ENCODE measurements at regions not wholly inside any gene's neighbourhood (a gene's known extent, or its start where the extent isn't known, plus 50 kb on each side); places are given as distances from the start of the nearest gene placed in this dataset.

DNA sequence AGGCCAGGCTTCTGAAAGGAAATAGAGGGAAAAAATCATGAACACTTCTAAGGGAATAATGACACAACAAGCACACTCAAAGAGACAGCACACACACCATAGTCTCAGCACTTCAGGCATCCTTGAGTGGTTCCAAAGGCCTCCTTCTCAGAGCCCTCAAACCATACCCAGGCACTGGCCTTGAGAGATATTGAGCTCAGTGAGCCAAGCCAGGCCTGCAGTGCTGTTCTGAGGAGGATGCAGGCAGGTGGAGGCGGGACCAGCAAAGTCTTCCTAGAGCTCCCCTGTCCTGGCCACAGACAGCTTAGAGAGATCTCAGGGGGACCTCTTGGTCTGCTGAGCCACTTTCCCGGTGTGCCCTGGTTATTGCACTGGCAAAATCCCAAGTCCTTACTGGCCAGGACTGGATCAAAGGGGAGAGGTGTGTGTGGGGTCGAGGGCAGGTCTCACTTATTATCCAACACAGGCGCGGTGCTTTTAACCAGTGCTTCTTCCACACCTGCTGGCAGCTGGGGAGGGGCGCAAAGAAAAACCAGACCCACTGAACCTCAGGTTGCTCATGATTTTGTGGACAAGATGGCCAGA, 86.8 kb upstream of the HAAO start:
- no peak overlapping the region for H3K9ac ChIP-seq (ENCODE audit: low read length)
- H3K4me2 ChIP-seq (ENCODE audit: low read length): no peak overlapping the region
- TF ChIP-seq CEBPB (IDR thresholded peaks at IDR 0.05; ENCODE audit: low read depth): no peak
- TF ChIP-seq, protein P1, sequence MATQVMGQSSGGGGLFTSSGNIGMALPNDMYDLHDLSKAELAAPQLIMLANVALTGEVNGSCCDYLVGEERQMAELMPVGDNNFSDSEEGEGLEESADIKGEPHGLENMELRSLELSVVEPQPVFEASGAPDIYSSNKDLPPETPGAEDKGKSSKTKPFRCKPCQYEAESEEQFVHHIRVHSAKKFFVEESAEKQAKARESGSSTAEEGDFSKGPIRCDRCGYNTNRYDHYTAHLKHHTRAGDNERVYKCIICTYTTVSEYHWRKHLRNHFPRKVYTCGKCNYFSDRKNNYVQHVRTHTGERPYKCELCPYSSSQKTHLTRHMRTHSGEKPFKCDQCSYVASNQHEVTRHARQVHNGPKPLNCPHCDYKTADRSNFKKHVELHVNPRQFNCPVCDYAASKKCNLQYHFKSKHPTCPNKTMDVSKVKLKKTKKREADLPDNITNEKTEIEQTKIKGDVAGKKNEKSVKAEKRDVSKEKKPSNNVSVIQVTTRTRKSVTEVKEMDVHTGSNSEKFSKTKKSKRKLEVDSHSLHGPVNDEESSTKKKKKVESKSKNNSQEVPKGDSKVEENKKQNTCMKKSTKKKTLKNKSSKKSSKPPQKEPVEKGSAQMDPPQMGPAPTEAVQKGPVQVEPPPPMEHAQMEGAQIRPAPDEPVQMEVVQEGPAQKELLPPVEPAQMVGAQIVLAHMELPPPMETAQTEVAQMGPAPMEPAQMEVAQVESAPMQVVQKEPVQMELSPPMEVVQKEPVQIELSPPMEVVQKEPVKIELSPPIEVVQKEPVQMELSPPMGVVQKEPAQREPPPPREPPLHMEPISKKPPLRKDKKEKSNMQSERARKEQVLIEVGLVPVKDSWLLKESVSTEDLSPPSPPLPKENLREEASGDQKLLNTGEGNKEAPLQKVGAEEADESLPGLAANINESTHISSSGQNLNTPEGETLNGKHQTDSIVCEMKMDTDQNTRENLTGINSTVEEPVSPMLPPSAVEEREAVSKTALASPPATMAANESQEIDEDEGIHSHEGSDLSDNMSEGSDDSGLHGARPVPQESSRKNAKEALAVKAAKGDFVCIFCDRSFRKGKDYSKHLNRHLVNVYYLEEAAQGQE (IDR thresholded peaks at IDR 0.05; ENCODE audit: low read depth): no peak
- no peak for TF ChIP-seq YY1 (IDR thresholded peaks at IDR 0.05; ENCODE audit: extremely low read depth, insufficient replicate concordance, low read depth, low read length)
- TF ChIP-seq JUND (IDR thresholded peaks at IDR 0.05): no peak
- no peak for TF ChIP-seq SP1 (IDR thresholded peaks at IDR 0.05; ENCODE audit: low read depth)
- TF ChIP-seq RAD21 (IDR thresholded peaks at IDR 0.05; ENCODE audit: low read depth): no peak
- TF ChIP-seq ATF3 (IDR thresholded peaks at IDR 0.05): no peak
- no peak for TF ChIP-seq EZH2 (IDR thresholded peaks at IDR 0.05)
- no peak for TF ChIP-seq SRF (IDR thresholded peaks at IDR 0.05; ENCODE audit: low read depth)
- TF ChIP-seq CTCF (IDR thresholded peaks at IDR 0.05 in 2 of 3, conservative IDR thresholded peaks at IDR 0.05 in 1 of 3; ENCODE audit: borderline replicate concordance in 1 of 3, insufficient read depth in 1 of 3, low read depth in 2 of 3, low read length in 2 of 3): no peak
- ATAC-seq: no peak
- no peaks in the 10 kb centered on the region for H3K36me3 ChIP-seq (ENCODE audit: control insufficient read depth in 1 of 2, insufficient read depth in 2 of 2, low read length in 2 of 2)
- no peaks in the 10 kb centered on the region for H4K20me1 ChIP-seq (ENCODE audit: insufficient read depth)
- H3K4me3 ChIP-seq (replicated peaks in 1 of 2; ENCODE audit: low read depth in 1 of 2, low read length in 2 of 2): no peak overlapping the region
- POLR2A ChIA-PET: no interaction called here
- RAD21 ChIA-PET (ENCODE audit: low non-redundant PET in 1 of 2, low total read pairs in 2 of 2, uncharacterized antibody in 2 of 2, unreplicated experiment in 2 of 2): no interaction called here
- no peak overlapping the region for H2AFZ ChIP-seq (ENCODE audit: low read depth, low read length, poor library complexity, severe bottlenecking)
- no peaks in the 10 kb centered on the region for H3K27me3 ChIP-seq (ENCODE audit: insufficient read depth, low read length)
- H3K27ac ChIP-seq (ENCODE audit: low read depth, low read length): no peak overlapping the region
- H3K9me3 ChIP-seq (ENCODE audit: control insufficient read depth in 1 of 2, insufficient read depth in 1 of 2, low read depth in 1 of 2, low read length in 2 of 2): no peaks in the 10 kb centered on the region
- H3K4me1 ChIP-seq (ENCODE audit: control insufficient read depth in 1 of 2, insufficient read depth in 2 of 2, low read length in 2 of 2): peaks cover 0 to 11% of the 10 kb centered on the region in 2 experiments; a peak in 1 of 4 replicates
- no peaks in the 10 kb centered on the region for H3K79me2 ChIP-seq (ENCODE audit: insufficient read depth, low read length)
- no peak for DNase-seq (ENCODE audit: low read depth, low spot score)
- BruUV-seq (replicated peaks): no TSS peak
- intact Hi-C loops (cut with micrococcal nuclease): no loop called here
- no peaks in the 10 kb centered on the region for H3K9me2 ChIP-seq (ENCODE audit: insufficient read depth)
- CTCF ChIA-PET: no interaction called here
